Bronchial epithelial cell (primary cell): ENCODE measurements at regions not wholly inside any gene's neighbourhood (a gene's known extent, or its start where the extent isn't known, plus 50 kb on each side); places are given as distances from the start of the nearest gene placed in this dataset.

Source experiments
- DNase-seq: peaks from one replicate; pipeline ENCODE4 v3.0.0-alpha.2; 2010; ENCODE audit warnings: low read depth
- FAIRE-seq: peaks from 2 replicates; lab custom pipeline; 2011; peaks lifted over from hg19 to GRCh38; lab: Jason Lieb, UNC
- H3K27me3 ChIP-seq: 2 replicates; pipeline ENCODE4 v1.5.1; 2011; ENCODE audit warnings: low read length; ENCODE audit not compliant: control insufficient read depth, insufficient read depth
- H3K36me3 ChIP-seq: 2 replicates; pipeline ENCODE4 v1.5.1; 2011; ENCODE audit warnings: low read length; ENCODE audit not compliant: control insufficient read depth, insufficient read depth
- H3K4me3 ChIP-seq: 2 replicates; pipeline ENCODE4 v1.5.1; 2011; ENCODE audit warnings: mild to moderate bottlenecking, low read depth, low read length, control low read depth
- TF ChIP-seq, protein P1 (sequence below): IDR thresholded peaks from 2 replicates; pipeline ENCODE4 v1.5.1; 2011; ENCODE audit warnings: mild to moderate bottlenecking, moderate library complexity, low read length, control low read depth, inconsistent platforms; ENCODE audit not compliant: insufficient read depth, severe bottlenecking

- TF ChIP-seq, protein P1, sequence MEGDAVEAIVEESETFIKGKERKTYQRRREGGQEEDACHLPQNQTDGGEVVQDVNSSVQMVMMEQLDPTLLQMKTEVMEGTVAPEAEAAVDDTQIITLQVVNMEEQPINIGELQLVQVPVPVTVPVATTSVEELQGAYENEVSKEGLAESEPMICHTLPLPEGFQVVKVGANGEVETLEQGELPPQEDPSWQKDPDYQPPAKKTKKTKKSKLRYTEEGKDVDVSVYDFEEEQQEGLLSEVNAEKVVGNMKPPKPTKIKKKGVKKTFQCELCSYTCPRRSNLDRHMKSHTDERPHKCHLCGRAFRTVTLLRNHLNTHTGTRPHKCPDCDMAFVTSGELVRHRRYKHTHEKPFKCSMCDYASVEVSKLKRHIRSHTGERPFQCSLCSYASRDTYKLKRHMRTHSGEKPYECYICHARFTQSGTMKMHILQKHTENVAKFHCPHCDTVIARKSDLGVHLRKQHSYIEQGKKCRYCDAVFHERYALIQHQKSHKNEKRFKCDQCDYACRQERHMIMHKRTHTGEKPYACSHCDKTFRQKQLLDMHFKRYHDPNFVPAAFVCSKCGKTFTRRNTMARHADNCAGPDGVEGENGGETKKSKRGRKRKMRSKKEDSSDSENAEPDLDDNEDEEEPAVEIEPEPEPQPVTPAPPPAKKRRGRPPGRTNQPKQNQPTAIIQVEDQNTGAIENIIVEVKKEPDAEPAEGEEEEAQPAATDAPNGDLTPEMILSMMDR = no peak
- no peaks in the 10 kb centered on the region for H3K27me3 ChIP-seq
- DNase-seq (no peak), FAIRE-seq (no peak)
- no peak overlapping the region for H3K4me3 ChIP-seq
- H3K36me3 ChIP-seq = no peaks in the 10 kb centered on the region
Observed at GRCh38 chr5:35336230-35336629, 105.9 kb upstream of the PRLR start.

DNA sequence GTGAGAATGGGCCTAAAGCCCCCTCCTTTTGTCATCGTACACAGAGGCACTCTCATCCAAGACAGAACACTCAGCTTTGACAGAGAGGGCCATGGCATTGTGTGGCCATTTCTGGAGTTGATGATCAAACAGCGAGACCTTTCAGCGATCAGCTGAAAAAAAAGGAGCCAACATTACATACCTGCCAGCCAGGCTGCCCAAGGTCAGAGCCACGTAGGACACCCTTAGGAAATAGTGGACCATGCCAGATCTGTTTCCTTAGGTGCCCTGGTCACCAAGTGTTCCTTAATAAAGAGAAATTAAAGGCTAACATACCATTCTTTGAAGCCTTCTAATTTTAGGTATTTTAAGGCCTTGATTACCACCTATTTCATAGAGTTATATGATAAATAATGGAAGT is 105.5 kb upstream of the PRLR start:
- no peak for DNase-seq

DNA sequence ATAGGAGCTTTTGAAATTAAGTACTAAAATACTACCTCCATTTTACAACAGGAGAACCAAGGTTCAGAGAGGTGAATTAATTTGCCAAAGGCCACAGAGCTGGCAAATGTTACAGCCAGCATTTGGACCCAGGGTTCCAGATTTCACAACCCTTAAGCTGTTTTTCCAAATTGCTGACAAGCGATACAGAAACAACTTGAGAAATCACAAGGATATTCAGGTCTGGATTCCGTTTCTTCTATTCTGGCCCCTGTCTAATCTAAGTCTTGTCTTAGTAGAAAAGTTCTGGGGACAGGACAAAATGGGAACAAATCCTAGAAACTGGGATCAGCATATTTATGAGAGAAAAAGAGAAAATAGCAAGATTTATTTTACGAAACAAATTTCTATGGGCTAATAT is 103.1 kb upstream of the PRLR start:
- no peak for DNase-seq
- Histone ChIP-seq H3K4me3 (no peak overlapping the region), H3K36me3 (no peaks in the 10 kb centered on the region), H3K27me3 (no peaks in the 10 kb centered on the region)
- TF ChIP-seq, protein P1 = no peak
- no peak for FAIRE-seq

More for the DNA sequence above, 105.5 kb upstream of the PRLR start:
- FAIRE-seq = no peak
- Histone ChIP-seq H3K36me3 (no peaks in the 10 kb centered on the region), H3K27me3 (no peaks in the 10 kb centered on the region), H3K4me3 (no peak overlapping the region)
- TF ChIP-seq, protein P1 = no peak

- H3K36me3 ChIP-seq = no peaks in the 10 kb centered on the region
- TF ChIP-seq, protein P1 = no peak
- H3K27me3 ChIP-seq = no peaks in the 10 kb centered on the region
- no peak overlapping the region for H3K4me3 ChIP-seq
- FAIRE-seq (no peak), DNase-seq (no peak)
Observed at GRCh38 chr5:35331956-35332950, 102.0 kb upstream of the PRLR start.

GRCh38 chr5:35325836-35326235 is 95.5 kb upstream of the PRLR start:
- no peak for DNase-seq
- FAIRE-seq = no peak
- no peaks in the 10 kb centered on the region for H3K27me3 ChIP-seq

More at GRCh38 chr5:35325836-35326235, 95.5 kb upstream of the PRLR start:
- no peak overlapping the region for H3K4me3 ChIP-seq
- H3K36me3 ChIP-seq = no peaks in the 10 kb centered on the region
- TF ChIP-seq, protein P1 = no peak
